Right lobe of liver (tissue), 4 donors: ENCODE measurements at regions not wholly inside any gene's neighbourhood (a gene's known extent, or its start where the extent isn't known, plus 50 kb on each side); places are given as distances from the start of the nearest gene placed in this dataset.

Experiments
- CTCF ChIP-seq, 4 donors: fragments of 200-600 bp in 3 of 4; fragments of 450-650 bp in 1 of 4; IDR thresholded peaks; one replicate each; pipeline versions ENCODE4 v1.5.1 to v1.8.0; 2016 to 2022; ENCODE audit warnings: antibody characterized with exemption in 4 of 4, mild to moderate bottlenecking in 2 of 4
- POLR2A ChIP-seq: fragments of 450-650 bp; IDR thresholded peaks from one replicate; pipeline ENCODE4 v1.6.1; 2017; ENCODE audit warnings: antibody characterized with exemption, mild to moderate bottlenecking
- donor health status: DM: no; HTN: no; CAD: no.
- donor health status: DM: no; HTN: no; CAD: no.
- donor health status: DM: no; HTN: yes; CAD: no.

DNA sequence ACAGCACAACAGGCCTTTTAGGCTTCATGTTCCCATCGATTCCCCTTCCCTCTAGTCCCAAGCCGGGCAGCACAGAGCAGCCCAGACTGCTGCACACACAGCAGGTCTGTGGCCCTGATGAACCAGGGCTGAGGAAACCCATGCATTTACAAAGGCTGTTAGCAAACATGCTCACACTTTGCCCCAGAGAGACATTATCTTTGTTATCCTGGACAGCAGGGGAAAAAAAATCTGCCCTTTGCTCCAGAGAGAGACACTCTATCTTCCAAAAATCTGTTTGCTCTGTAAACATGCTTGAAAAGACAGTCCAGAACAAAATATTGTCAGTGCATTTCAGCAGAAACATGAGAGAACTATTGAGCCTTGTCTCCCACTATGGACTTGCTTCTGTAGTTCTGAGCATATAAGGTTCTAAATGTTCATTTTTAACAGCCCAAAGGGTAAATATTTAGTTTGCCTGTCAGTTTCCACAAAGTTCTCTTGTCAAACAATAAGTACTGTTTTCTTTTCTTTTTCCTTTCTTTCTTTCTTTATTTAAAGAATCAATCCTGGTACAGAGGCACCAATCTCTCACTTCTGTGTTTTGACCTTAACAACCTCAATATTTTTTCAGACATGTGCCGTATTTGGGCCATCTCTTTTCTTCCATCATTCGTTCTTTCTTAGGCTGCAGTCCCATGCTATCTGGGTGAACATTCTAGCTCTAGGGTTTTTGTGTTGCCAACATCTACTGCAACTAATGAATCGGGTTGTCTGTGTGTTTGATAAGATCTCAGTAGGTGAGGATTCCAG is 468.0 kb downstream of the EPM2A start:
- no peak for TF ChIP-seq CTCF (IDR thresholded peaks at IDR 0.05)
- peak; percentile 33 for TF ChIP-seq POLR2A
